ENCODE measurements at regions not wholly inside any gene's neighbourhood (a gene's known extent, or its start where the extent isn't known, plus 50 kb on each side); places are given as distances from the start of the nearest gene placed in this dataset.

GRCh38 chr6:12359036-12359435 is 68.9 kb downstream of the EDN1 start:
- no peak for TF ChIP-seq CTCF (IDR thresholded peaks at IDR 0.05)
- no peak for TF ChIP-seq EZH2 (IDR thresholded peaks at IDR 0.05)
- TF ChIP-seq EZH2phosphoT487 (IDR thresholded peaks at IDR 0.05), result no peak
